ENCODE measurements at regions not wholly inside any gene's neighbourhood (a gene's known extent, or its start where the extent isn't known, plus 50 kb on each side); places are given as distances from the start of the nearest gene placed in this dataset.

DNA sequence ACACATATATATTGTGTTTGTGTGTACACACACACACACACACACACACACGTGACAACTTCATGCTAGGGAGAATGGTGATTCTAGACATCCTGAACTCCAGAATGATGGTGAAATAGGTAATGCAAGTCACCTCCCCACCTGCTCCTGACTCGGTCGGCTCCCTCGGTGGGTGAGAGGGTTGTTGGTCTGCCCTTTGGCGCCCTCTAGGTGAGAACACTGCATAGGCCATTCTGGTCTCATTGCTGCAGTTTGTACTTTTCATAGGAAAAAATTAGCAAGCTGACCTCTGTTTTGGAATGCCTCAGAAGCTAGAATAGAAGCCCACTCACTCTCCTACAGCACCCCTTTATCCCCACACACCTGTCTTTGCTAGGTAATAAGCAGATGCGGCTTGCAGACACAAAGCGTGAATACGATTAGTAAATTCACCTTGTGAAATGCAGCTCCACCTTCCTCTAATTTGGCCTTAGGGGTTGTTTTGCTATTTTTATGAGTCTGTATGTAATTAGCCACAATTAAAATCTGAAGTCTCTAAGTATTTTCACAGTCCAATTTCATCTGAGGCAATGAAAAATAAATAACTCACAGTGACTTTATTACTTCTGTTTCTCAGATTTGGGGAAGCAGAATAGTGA is 130.0 kb upstream of the KCNJ15 start:
- H3K36me3 ChIP-seq (ENCODE audit: insufficient read depth, low read length) = no peaks in the 10 kb centered on the region
- peak; percentile 60 for DNase-seq (ENCODE audit: low spot score)
- H3K4me2 ChIP-seq (ENCODE audit: low read length) = no peak overlapping the region
- no peak overlapping the region for H3K4me3 ChIP-seq (ENCODE audit: low read depth, low read length, poor library complexity, severe bottlenecking)
- TF ChIP-seq, protein P1, sequence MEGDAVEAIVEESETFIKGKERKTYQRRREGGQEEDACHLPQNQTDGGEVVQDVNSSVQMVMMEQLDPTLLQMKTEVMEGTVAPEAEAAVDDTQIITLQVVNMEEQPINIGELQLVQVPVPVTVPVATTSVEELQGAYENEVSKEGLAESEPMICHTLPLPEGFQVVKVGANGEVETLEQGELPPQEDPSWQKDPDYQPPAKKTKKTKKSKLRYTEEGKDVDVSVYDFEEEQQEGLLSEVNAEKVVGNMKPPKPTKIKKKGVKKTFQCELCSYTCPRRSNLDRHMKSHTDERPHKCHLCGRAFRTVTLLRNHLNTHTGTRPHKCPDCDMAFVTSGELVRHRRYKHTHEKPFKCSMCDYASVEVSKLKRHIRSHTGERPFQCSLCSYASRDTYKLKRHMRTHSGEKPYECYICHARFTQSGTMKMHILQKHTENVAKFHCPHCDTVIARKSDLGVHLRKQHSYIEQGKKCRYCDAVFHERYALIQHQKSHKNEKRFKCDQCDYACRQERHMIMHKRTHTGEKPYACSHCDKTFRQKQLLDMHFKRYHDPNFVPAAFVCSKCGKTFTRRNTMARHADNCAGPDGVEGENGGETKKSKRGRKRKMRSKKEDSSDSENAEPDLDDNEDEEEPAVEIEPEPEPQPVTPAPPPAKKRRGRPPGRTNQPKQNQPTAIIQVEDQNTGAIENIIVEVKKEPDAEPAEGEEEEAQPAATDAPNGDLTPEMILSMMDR (conservative IDR thresholded peaks at IDR 0.05; ENCODE audit: low read length) = peak; percentile 88
- TF ChIP-seq EZH2phosphoT487 (IDR thresholded peaks at IDR 0.05; ENCODE audit: borderline replicate concordance, low read depth, low read length) = no peak
- ChIA-PET POLR2A (interaction anchor here (0.6 kb wide), 1 partner anchor 82 kb away, joined by 3 read pairs; no protein-coding TSS in a partner anchor), CTCF (ENCODE audit: unreplicated experiment) (interaction anchor here (0.7 kb wide), 1 partner anchor 414 kb away, joined by 4 read pairs; no protein-coding TSS in a partner anchor)
- H3K27ac ChIP-seq (ENCODE audit: low read depth, low read length, poor library complexity, severe bottlenecking) = no peak overlapping the region
- H4K20me1 ChIP-seq (ENCODE audit: insufficient read depth, low read length) = no peaks in the 10 kb centered on the region
- intact Hi-C loops (cut with micrococcal nuclease; ENCODE audit: unreplicated experiment) = loop anchor here (2.0 kb wide), 1 partner anchor 414 kb away; no protein-coding TSS in a partner anchor
- H3K9me2 ChIP-seq (ENCODE audit: insufficient read depth, low read length) = no peaks in the 10 kb centered on the region
- H3K79me2 ChIP-seq (ENCODE audit: insufficient read depth, low read depth, low read length) = no peaks in the 10 kb centered on the region
- H3K9me3 ChIP-seq (ENCODE audit: low read length) = no peaks in the 10 kb centered on the region
- no peaks in the 10 kb centered on the region for H3K4me1 ChIP-seq (ENCODE audit: insufficient read depth, low read length, poor library complexity, severe bottlenecking)
- H2AFZ ChIP-seq (ENCODE audit: low read length) = no peak overlapping the region
- no TSS peak for BruUV-seq (replicated peaks)

DNA sequence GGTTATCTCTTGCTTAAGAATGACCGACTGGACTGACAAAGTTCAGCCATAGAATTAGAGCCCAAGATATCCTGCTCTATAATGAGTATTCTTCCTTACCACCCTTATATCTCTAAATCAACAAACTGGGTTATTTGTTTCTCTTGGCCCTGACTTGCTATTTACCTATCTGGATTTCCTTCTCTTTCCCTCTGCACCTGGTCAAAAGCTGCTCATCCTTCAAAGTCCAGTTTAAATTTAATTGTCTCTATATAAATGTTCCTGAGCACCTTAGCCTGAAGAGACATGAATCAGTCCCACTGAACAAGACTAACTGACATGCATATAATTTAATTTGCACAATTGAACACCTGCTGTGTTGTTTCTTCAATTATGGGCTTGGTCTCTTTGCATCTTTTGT is 127.1 kb upstream of the KCNJ15 start:
- CTCF ChIA-PET (ENCODE audit: unreplicated experiment) = no interaction called here
- no peak for TF ChIP-seq EZH2phosphoT487 (IDR thresholded peaks at IDR 0.05; ENCODE audit: borderline replicate concordance, low read depth, low read length)
- TF ChIP-seq, protein P1 (conservative IDR thresholded peaks at IDR 0.05; ENCODE audit: low read length) = no peak

DNA sequence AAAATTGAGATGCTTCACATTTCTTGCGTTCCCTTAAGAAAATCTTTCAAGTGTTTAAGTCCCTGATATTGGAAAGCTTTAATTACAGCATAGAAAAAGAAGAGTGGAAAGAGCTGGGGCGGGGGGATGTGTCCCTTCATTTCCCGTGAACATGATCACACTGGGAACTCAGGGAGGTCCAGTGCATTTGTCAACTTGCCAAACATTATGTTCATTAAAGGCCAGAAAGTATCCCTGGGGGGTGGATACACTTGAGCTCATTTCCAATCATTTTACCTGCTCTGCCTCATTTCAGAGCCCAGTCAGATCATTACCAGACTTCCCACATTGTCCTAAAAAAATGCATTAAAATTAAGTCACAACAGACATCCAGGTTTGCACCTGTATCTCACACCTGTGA is 123.6 kb upstream of the KCNJ15 start:
- ChIA-PET CTCF (ENCODE audit: unreplicated experiment) (no interaction called here), POLR2A (no interaction called here)
- H4K20me1 ChIP-seq (ENCODE audit: insufficient read depth, low read length) = no peaks in the 10 kb centered on the region
- intact Hi-C loops (cut with micrococcal nuclease; ENCODE audit: unreplicated experiment) = no loop called here
- H3K79me2 ChIP-seq (ENCODE audit: insufficient read depth, low read depth, low read length) = no peaks in the 10 kb centered on the region
- H3K36me3 ChIP-seq (ENCODE audit: insufficient read depth, low read length) = no peaks in the 10 kb centered on the region
- no peaks in the 10 kb centered on the region for H3K9me3 ChIP-seq (ENCODE audit: low read length)
- H3K27ac ChIP-seq (ENCODE audit: low read depth, low read length, poor library complexity, severe bottlenecking) = no peak overlapping the region
- H3K4me3 ChIP-seq (ENCODE audit: low read depth, low read length, poor library complexity, severe bottlenecking) = no peak overlapping the region
- H3K4me1 ChIP-seq (ENCODE audit: insufficient read depth, low read length, poor library complexity, severe bottlenecking) = no peaks in the 10 kb centered on the region
- no peak for TF ChIP-seq EZH2phosphoT487 (IDR thresholded peaks at IDR 0.05; ENCODE audit: borderline replicate concordance, low read depth, low read length)
- TF ChIP-seq, protein P1 (conservative IDR thresholded peaks at IDR 0.05; ENCODE audit: low read length) = no peak
- H3K4me2 ChIP-seq (ENCODE audit: low read length) = no peak overlapping the region
- DNase-seq (ENCODE audit: low spot score) = no peak
- no peak overlapping the region for H2AFZ ChIP-seq (ENCODE audit: low read length)
- no TSS peak for BruUV-seq (replicated peaks)
- H3K9me2 ChIP-seq (ENCODE audit: insufficient read depth, low read length) = no peaks in the 10 kb centered on the region

More for the DNA sequence above, 127.1 kb upstream of the KCNJ15 start:
- H3K4me1 ChIP-seq (ENCODE audit: insufficient read depth, low read length, poor library complexity, severe bottlenecking) = no peaks in the 10 kb centered on the region
- H3K4me2 ChIP-seq (ENCODE audit: low read length) = no peak overlapping the region
- H3K36me3 ChIP-seq (ENCODE audit: insufficient read depth, low read length) = no peaks in the 10 kb centered on the region
- H3K9me2 ChIP-seq (ENCODE audit: insufficient read depth, low read length) = no peaks in the 10 kb centered on the region
- no peak overlapping the region for H3K4me3 ChIP-seq (ENCODE audit: low read depth, low read length, poor library complexity, severe bottlenecking)
- intact Hi-C loops (cut with micrococcal nuclease; ENCODE audit: unreplicated experiment) = no loop called here
- H3K9me3 ChIP-seq (ENCODE audit: low read length) = no peaks in the 10 kb centered on the region
- POLR2A ChIA-PET = interaction anchor here (0.7 kb wide), 1 partner anchor 35 kb away, joined by 3 read pairs; no protein-coding TSS in a partner anchor
- no peaks in the 10 kb centered on the region for H3K79me2 ChIP-seq (ENCODE audit: insufficient read depth, low read depth, low read length)
- no peak for DNase-seq (ENCODE audit: low spot score)
- no peaks in the 10 kb centered on the region for H4K20me1 ChIP-seq (ENCODE audit: insufficient read depth, low read length)
- no peak overlapping the region for H2AFZ ChIP-seq (ENCODE audit: low read length)
- BruUV-seq (replicated peaks) = no TSS peak
- H3K27ac ChIP-seq (ENCODE audit: low read depth, low read length, poor library complexity, severe bottlenecking) = no peak overlapping the region

All from OCI-LY7 (cell line).